ENCODE measurements at regions not wholly inside any gene's neighbourhood (a gene's known extent, or its start where the extent isn't known, plus 50 kb on each side); places are given as distances from the start of the nearest gene placed in this dataset.

- H3K27me3 ChIP-seq (ENCODE audit: control insufficient read depth in 3 of 3, insufficient read depth in 3 of 3, low read length in 2 of 3), result peaks cover 0 to 10% (median 0%) of the 10 kb centered on the region in 3 donors
- no peak for DNase-seq
- no peaks in the 10 kb centered on the region for H3K36me3 ChIP-seq (ENCODE audit: control insufficient read depth in 4 of 4, insufficient read depth in 4 of 4, low read length in 4 of 4)
- H3K9me3 ChIP-seq (ENCODE audit: control insufficient read depth in 4 of 4, insufficient read depth in 3 of 4, low read length in 3 of 4), result no peaks in the 10 kb centered on the region
- H3K4me1 ChIP-seq (ENCODE audit: control insufficient read depth in 5 of 5, insufficient read depth in 5 of 5, low read length in 5 of 5), result no peaks in the 10 kb centered on the region
- no peak overlapping the region for H3K27ac ChIP-seq (ENCODE audit: low read depth in 1 of 2, low read length in 1 of 2)
- WGBS, 2 donors, result 93 to 95% methylated on average over 1 of the region's 1 CpG
- H3K4me3 ChIP-seq, result no peak overlapping the region
- H3K9ac ChIP-seq (ENCODE audit: insufficient read depth in 1 of 2, low read length in 2 of 2), result no peak overlapping the region
- TF ChIP-seq CTCF (IDR thresholded peaks at IDR 0.05; ENCODE audit: control extremely low read depth, extremely low read depth), result no peak
- ATAC-seq (ENCODE audit: insufficient read depth, low FRiP score), result no peak
Observed at GRCh38 chr1:30200161-30200560, 523.2 kb downstream of the MATN1 start.

- Histone ChIP-seq H3K9me3 (ENCODE audit: control insufficient read depth in 4 of 4, insufficient read depth in 3 of 4, low read length in 3 of 4) (no peaks in the 10 kb centered on the region), H3K4me1 (ENCODE audit: control insufficient read depth in 5 of 5, insufficient read depth in 5 of 5, low read length in 5 of 5) (no peaks in the 10 kb centered on the region), H3K27me3 (ENCODE audit: control insufficient read depth in 3 of 3, insufficient read depth in 3 of 3, low read length in 2 of 3) (peaks cover 0 to 10% (median 0%) of the 10 kb centered on the region in 3 donors), H3K9ac (ENCODE audit: insufficient read depth in 1 of 2, low read length in 2 of 2) (no peak overlapping the region), H3K36me3 (ENCODE audit: control insufficient read depth in 4 of 4, insufficient read depth in 4 of 4, low read length in 4 of 4) (no peaks in the 10 kb centered on the region), H3K27ac (ENCODE audit: low read depth in 1 of 2, low read length in 1 of 2) (no peak overlapping the region), H3K4me3 (no peak overlapping the region)
- DNase-seq (no peak), ATAC-seq (ENCODE audit: insufficient read depth, low FRiP score) (no peak)
- WGBS, 2 donors, result 82 to 86% methylated on average over 8 of the region's 8 CpGs
- no peak for TF ChIP-seq CTCF (IDR thresholded peaks at IDR 0.05; ENCODE audit: control extremely low read depth, extremely low read depth)
Observed at GRCh38 chr1:30199563-30199962, 523.8 kb downstream of the MATN1 start.

- Histone ChIP-seq H3K27ac (ENCODE audit: low read depth in 1 of 2, low read length in 1 of 2) (no peak overlapping the region), H3K9ac (ENCODE audit: insufficient read depth in 1 of 2, low read length in 2 of 2) (no peak overlapping the region), H3K4me3 (no peak overlapping the region), H3K36me3 (ENCODE audit: control insufficient read depth in 4 of 4, insufficient read depth in 4 of 4, low read length in 4 of 4) (no peaks in the 10 kb centered on the region), H3K9me3 (ENCODE audit: control insufficient read depth in 4 of 4, insufficient read depth in 3 of 4, low read length in 3 of 4) (no peaks in the 10 kb centered on the region), H3K27me3 (ENCODE audit: control insufficient read depth in 3 of 3, insufficient read depth in 3 of 3, low read length in 2 of 3) (peaks cover 0 to 10% (median 0%) of the 10 kb centered on the region in 3 donors), H3K4me1 (ENCODE audit: control insufficient read depth in 5 of 5, insufficient read depth in 5 of 5, low read length in 5 of 5) (no peaks in the 10 kb centered on the region)
- WGBS, 2 donors, result 65 to 82% methylated on average over 6 of the region's 6 CpGs
- TF ChIP-seq CTCF (IDR thresholded peaks at IDR 0.05; ENCODE audit: control extremely low read depth, extremely low read depth), result no peak
- no peak for DNase-seq
- no peak for ATAC-seq (ENCODE audit: insufficient read depth, low FRiP score)
Observed at GRCh38 chr1:30198795-30199403, 524.5 kb downstream of the MATN1 start.

GRCh38 chr1:30198451-30198760 lies 525.0 kb downstream of the MATN1 start:
- no peak overlapping the region for H3K4me3 ChIP-seq
- no peak for TF ChIP-seq CTCF (IDR thresholded peaks at IDR 0.05; ENCODE audit: control extremely low read depth, extremely low read depth)
- no peak overlapping the region for H3K27ac ChIP-seq (ENCODE audit: low read depth in 1 of 2, low read length in 1 of 2)
- WGBS, 2 donors, result 87 to 89% methylated on average over 2 of the region's 2 CpGs
- DNase-seq, result no peak
- ATAC-seq (ENCODE audit: insufficient read depth, low FRiP score), result no peak
- no peaks in the 10 kb centered on the region for H3K36me3 ChIP-seq (ENCODE audit: control insufficient read depth in 4 of 4, insufficient read depth in 4 of 4, low read length in 4 of 4)
- H3K4me1 ChIP-seq (ENCODE audit: control insufficient read depth in 5 of 5, insufficient read depth in 5 of 5, low read length in 5 of 5), result no peaks in the 10 kb centered on the region
- peaks cover 0 to 10% (median 0%) of the 10 kb centered on the region in 3 donors for H3K27me3 ChIP-seq (ENCODE audit: control insufficient read depth in 3 of 3, insufficient read depth in 3 of 3, low read length in 2 of 3)
- H3K9ac ChIP-seq (ENCODE audit: insufficient read depth in 1 of 2, low read length in 2 of 2), result no peak overlapping the region
- no peaks in the 10 kb centered on the region for H3K9me3 ChIP-seq (ENCODE audit: control insufficient read depth in 4 of 4, insufficient read depth in 3 of 4, low read length in 3 of 4)
